H1 (cell line): ENCODE measurements at regions not wholly inside any gene's neighbourhood (a gene's known extent, or its start where the extent isn't known, plus 50 kb on each side); places are given as distances from the start of the nearest gene placed in this dataset.

Source experiments
- CTCF ChIA-PET: fragments of 300-600 bp; sonication (Branson Sonifier 250); formaldehyde crosslinking; loops from one replicate; lab custom pipeline; 2021; ENCODE audit not compliant: partially characterized antibody; lab: Charles Lee
- POLR2A ChIA-PET: fragments of 300-600 bp; sonication (Branson Sonifier 250); formaldehyde crosslinking; loops from one replicate; lab custom pipeline; 2021; ENCODE audit warnings: inconsistent platforms; ENCODE audit not compliant: partially characterized antibody; lab: Charles Lee
- DNase-seq, 2 experiments: peaks; one replicate each; pipeline versions ENCODE4 v3.0.0 to v3.0.0-alpha.2; 2010 to 2022; ENCODE audit warnings: low spot score in 2 of 2, low read depth in 1 of 2, mixed read lengths in 1 of 2
- FAIRE-seq: peaks from 2 replicates; lab custom pipeline; 2011; peaks lifted over from hg19 to GRCh38; lab: Jason Lieb, UNC
- H2AFZ ChIP-seq: 2 replicates; pipeline ENCODE4 v1.8.1; 2012; ENCODE audit warnings: low read length, inconsistent platforms
- H2AK5ac ChIP-seq: 2 replicates; pipeline ENCODE4 v1.6.1; 2013; ENCODE audit warnings: low read depth, low read length
- H2BK120ac ChIP-seq: replicated peaks from 2 replicates; pipeline ENCODE3; 2013; ENCODE audit warnings: low read depth, low read length, inconsistent platforms
- H2BK12ac ChIP-seq: 2 replicates; pipeline ENCODE4 v1.6.1; 2013; ENCODE audit warnings: low read depth, low read length
- H2BK15ac ChIP-seq: 2 replicates; pipeline ENCODE4 v1.6.1; 2013; ENCODE audit warnings: low read length
- H2BK20ac ChIP-seq: 2 replicates; pipeline ENCODE4 v1.6.1; 2013; ENCODE audit warnings: low read length
- H2BK5ac ChIP-seq: 2 replicates; pipeline ENCODE4 v1.6.1; 2013; ENCODE audit warnings: low read depth, low read length
- H3K14ac ChIP-seq: 2 replicates; pipeline ENCODE4 v1.6.1; 2013; ENCODE audit warnings: inconsistent platforms; ENCODE audit not compliant: insufficient read length
- H3K18ac ChIP-seq: 2 replicates; pipeline ENCODE4 v1.6.1; 2013; ENCODE audit warnings: low read length; ENCODE audit errors: extremely low read depth
- H3K23ac ChIP-seq: 2 replicates; pipeline ENCODE4 v1.6.1; 2013; ENCODE audit warnings: inconsistent platforms; ENCODE audit not compliant: insufficient read length
- H3K23me2 ChIP-seq: 2 replicates; pipeline ENCODE4 v1.6.1; 2013; ENCODE audit warnings: low read depth, low read length
- H3K27ac ChIP-seq: 2 replicates; pipeline ENCODE4 v1.6.1; 2011; ENCODE audit warnings: low read depth, low read length, inconsistent platforms
- H3K27me3 ChIP-seq, 4 experiments: replicated peaks in 1 of 4; 1 replicate in 1 of 4; 2 replicates in 3 of 4; pipeline versions ENCODE4 v1.6.1 to v1.8.1; 2011 to 2013; ENCODE audit warnings: low read length in 3 of 4, mild to moderate bottlenecking in 3 of 4, inconsistent platforms in 2 of 4, mixed read lengths in 2 of 4, moderate library complexity in 1 of 4; ENCODE audit not compliant: control insufficient read depth in 3 of 4, insufficient read depth in 3 of 4; ENCODE audit errors: extremely low read depth in 1 of 4
- H3K36me3 ChIP-seq, 4 experiments: 2 replicates each; pipeline versions ENCODE4 v1.6.1 to v1.8.1; 2011 to 2013; ENCODE audit warnings: mild to moderate bottlenecking in 4 of 4, low read length in 3 of 4, moderate library complexity in 2 of 4, control low read depth in 1 of 4, inconsistent platforms in 1 of 4; ENCODE audit not compliant: insufficient read depth in 4 of 4, control insufficient read depth in 2 of 4
- H3K4ac ChIP-seq: replicated peaks from 2 replicates; pipeline ENCODE3; 2013; ENCODE audit warnings: low read length, low read depth, mixed read lengths, inconsistent platforms; ENCODE audit not compliant: insufficient read length
- H3K4me1 ChIP-seq, 4 experiments: replicated peaks in 1 of 4; 1 replicate in 1 of 4; 2 replicates in 3 of 4; pipeline versions ENCODE4 v1.6.1 to v1.8.1; 2011 to 2013; ENCODE audit warnings: low read length in 3 of 4, inconsistent platforms in 2 of 4, mixed read lengths in 1 of 4; ENCODE audit not compliant: insufficient read depth in 4 of 4, control insufficient read depth in 3 of 4
- H3K4me2 ChIP-seq, 2 experiments: 2 replicates each; pipeline versions ENCODE4 v1.6.1 to v1.8.1; 2011 to 2013; ENCODE audit warnings: low read depth in 2 of 2, low read length in 2 of 2, control low read depth in 1 of 2, inconsistent platforms in 1 of 2, mild to moderate bottlenecking in 1 of 2; ENCODE audit not compliant: insufficient read depth in 1 of 2
- H3K4me3 ChIP-seq, 4 experiments: fragments of 200-600, 300-600 bp in 1 of 4; sonication (generic), shearing (Covaris generic), sonication (Bioruptor Twin) in 1 of 4; 2 replicates each; pipeline versions ENCODE4 v1.5.1 to v1.8.1; 2011 to 2016; ENCODE audit warnings: low read length in 4 of 4, low read depth in 3 of 4, control low read depth in 2 of 4, inconsistent platforms in 2 of 4, mild to moderate bottlenecking in 2 of 4, mixed read lengths in 1 of 4, moderate library complexity in 1 of 4; ENCODE audit not compliant: insufficient read depth in 2 of 4; ENCODE audit errors: extremely low read depth in 1 of 4
- H3K56ac ChIP-seq: replicated peaks from 2 replicates; pipeline ENCODE3; 2013; ENCODE audit warnings: low read depth, mild to moderate bottlenecking, mixed read lengths, low read length, inconsistent platforms; ENCODE audit not compliant: insufficient read length
- H3K79me1 ChIP-seq: 2 replicates; pipeline ENCODE4 v1.6.1; 2013; ENCODE audit warnings: low read depth, low read length, control low read depth
- H3K79me2 ChIP-seq, 2 experiments: 2 replicates each; pipeline versions ENCODE4 v1.6.1 to v1.8.1; 2012 to 2013; ENCODE audit warnings: low read length in 2 of 2, mild to moderate bottlenecking in 2 of 2, inconsistent platforms in 1 of 2; ENCODE audit not compliant: insufficient read depth in 2 of 2, control insufficient read depth in 1 of 2
- H3K9ac ChIP-seq, 4 experiments: replicated peaks in 1 of 4; 1 replicate in 1 of 4; 2 replicates in 3 of 4; pipeline versions ENCODE4 v1.6.1 to v1.8.1; 2011 to 2013; ENCODE audit warnings: low read depth in 3 of 4, low read length in 3 of 4, control low read depth in 2 of 4, mild to moderate bottlenecking in 2 of 4, moderate library complexity in 2 of 4, inconsistent platforms in 1 of 4; ENCODE audit errors: extremely low read depth in 1 of 4
- H3K9me3 ChIP-seq, 2 experiments: 2 replicates each; pipeline versions ENCODE4 v1.6.1 to v1.8.1; 2012 to 2013; ENCODE audit warnings: mild to moderate bottlenecking in 2 of 2, moderate library complexity in 2 of 2, control low read depth in 1 of 2, inconsistent platforms in 1 of 2, low read depth in 1 of 2, low read length in 1 of 2, mixed read lengths in 1 of 2; ENCODE audit not compliant: insufficient read depth in 2 of 2
- H4K20me1 ChIP-seq, 2 experiments: replicated peaks in 1 of 2; 2 replicates each; pipeline versions ENCODE3 to v1.8.1; 2011 to 2013; ENCODE audit warnings: inconsistent platforms in 2 of 2, low read length in 2 of 2, mild to moderate bottlenecking in 1 of 2; ENCODE audit not compliant: insufficient read depth in 2 of 2, control insufficient read depth in 1 of 2
- H4K5ac ChIP-seq: 2 replicates; pipeline ENCODE4 v1.6.1; 2013; ENCODE audit warnings: low read length, low read depth, mixed read lengths, inconsistent platforms; ENCODE audit not compliant: insufficient read length
- H4K8ac ChIP-seq: 2 replicates; pipeline ENCODE4 v1.8.0; 2013; ENCODE audit warnings: mild to moderate bottlenecking, moderate library complexity, low read length, inconsistent platforms; ENCODE audit not compliant: insufficient read depth; ENCODE audit errors: extremely low read depth
- H4K91ac ChIP-seq: replicated peaks from 2 replicates; pipeline ENCODE3; 2013; ENCODE audit warnings: low read length, mixed read lengths, inconsistent platforms; ENCODE audit not compliant: insufficient read length
- CBX5 ChIP-seq: fragments of 300-800, 300-1000 bp; sonication (generic); IDR thresholded peaks from 2 replicates; pipeline ENCODE4 v1.7.1; 2016; ENCODE audit warnings: antibody characterized with exemption, low read length, low read depth
- KDM5A ChIP-seq: fragments of 200-600 bp; IDR thresholded peaks from 2 replicates; pipeline ENCODE4 v1.7.1; 2012; ENCODE audit warnings: mild to moderate bottlenecking, low read length, inconsistent platforms, mixed read lengths
- RXRA ChIP-seq: IDR thresholded peaks from 2 replicates; pipeline ENCODE4 v1.6.1; 2011; ENCODE audit warnings: low read depth, mild to moderate bottlenecking, low read length, moderate library complexity; ENCODE audit not compliant: insufficient read depth
- TCF12 ChIP-seq: IDR thresholded peaks from 2 replicates; pipeline ENCODE4 v1.6.1; 2011; ENCODE audit warnings: low read depth, mild to moderate bottlenecking, low read length
- WGBS, 2 experiments: shearing (Covaris generic) in 1 of 2; methylation state at CpG; one replicate each; pipeline versions ENCODE4 v1.1.6 to v1.1.7; 2013 to 2015; ENCODE audit warnings: low lambda C conversion rate in 2 of 2, mixed read lengths in 2 of 2, inconsistent platforms in 1 of 2, low coverage in 1 of 2, missing lambda C conversion rate in 1 of 2; ENCODE audit not compliant: insufficient replicate concordance in 2 of 2, insufficient coverage in 1 of 2, insufficient read length in 1 of 2; ENCODE audit errors: extremely low coverage in 1 of 2, missing lambda C conversion rate in 1 of 2; 5-methylcytosine and 5-hydroxymethylcytosine counted together

DNA sequence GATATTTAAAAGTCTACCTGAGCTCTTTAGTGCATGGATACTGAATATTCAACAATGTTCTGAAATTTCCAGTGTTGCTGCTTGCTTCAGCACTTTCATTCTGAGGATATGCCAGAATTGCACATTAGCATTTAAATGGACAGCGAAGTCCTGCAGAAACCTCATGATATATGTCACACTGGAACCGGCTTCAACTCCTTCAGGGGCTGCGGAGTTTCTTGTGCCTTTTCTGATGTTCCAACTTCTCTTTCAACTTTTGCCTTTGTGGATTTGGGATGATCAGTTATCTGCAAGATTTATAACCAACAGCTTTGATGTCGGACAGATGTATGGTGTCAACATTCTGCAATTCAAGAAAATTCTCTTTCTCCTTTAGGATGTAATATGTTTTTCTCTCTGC lies 142.5 kb upstream of the LMNTD1 start:
- no peaks in the 10 kb centered on the region for H3K79me1 ChIP-seq
- no peaks in the 10 kb centered on the region for H4K20me1 ChIP-seq
- no peak overlapping the region for H3K4me2 ChIP-seq
- no peak overlapping the region for H3K4ac ChIP-seq
- H3K9ac ChIP-seq: no peak overlapping the region
- no peak overlapping the region for H3K14ac ChIP-seq
- no peaks in the 10 kb centered on the region for H3K79me2 ChIP-seq
- H2BK12ac ChIP-seq: no peak overlapping the region
- POLR2A ChIA-PET: no interaction called here
- no peak overlapping the region for H3K23ac ChIP-seq
- FAIRE-seq: no peak
- no peak overlapping the region for H4K5ac ChIP-seq
- H2BK5ac ChIP-seq: no peak overlapping the region
- H4K8ac ChIP-seq: no peak overlapping the region
- H2AFZ ChIP-seq: no peak overlapping the region
- H3K27me3 ChIP-seq: no peaks in the 10 kb centered on the region
- H2BK15ac ChIP-seq: no peak overlapping the region
- WGBS, 2 experiments: 85% methylated on average over 4 of the region's 4 CpGs; no CpG with 5 or more reads in 1 of the 2 experiments
- CTCF ChIA-PET: interaction anchor here (1.2 to 1.8 kb wide), 3 partner anchors 8 to 17 kb away, joined by 3 to 4 read pairs (median 4); no protein-coding TSS in a partner anchor
- H3K27ac ChIP-seq: no peak overlapping the region
- H3K23me2 ChIP-seq: no peaks in the 10 kb centered on the region
- H3K4me3 ChIP-seq: no peak overlapping the region
- TF ChIP-seq KDM5A: no peak
- TF ChIP-seq TCF12: no peak
- no peak for TF ChIP-seq CBX5
- no peak for TF ChIP-seq RXRA
- TF ChIP-seq, all 59 proteins: peak for 0
- Histone ChIP-seq H2BK20ac (no peak overlapping the region), H3K56ac (no peak overlapping the region), H3K9me3 (0 out of 4 replicates have a peak, but pooled peaks cover 5 to 7% of the 10 kb centered on the region in 2 experiments), H4K91ac (no peak overlapping the region), H3K18ac (no peak overlapping the region), H2BK120ac (no peak overlapping the region), H3K4me1 (peaks cover 0 to 12% (median 4%) of the 10 kb centered on the region in 4 experiments; a peak in 3 of 7 replicates), H2AK5ac (no peak overlapping the region), H3K36me3 (no peaks in the 10 kb centered on the region)
- no peak for DNase-seq
